Transverse colon (tissue), 3 donors: ENCODE measurements at regions not wholly inside any gene's neighbourhood (a gene's known extent, or its start where the extent isn't known, plus 50 kb on each side); places are given as distances from the start of the nearest gene placed in this dataset.

Experiments used
- CTCF ChIP-seq, 5 experiments: fragments of 200-600 bp in 3 of 5; fragments of 450-650 bp in 2 of 5; sonication (generic) in 3 of 5; IDR thresholded peaks; 1 replicate in 2 of 5; 2 replicates in 3 of 5; pipeline ENCODE4 v1.5.1; 2016 to 2017; ENCODE audit warnings: antibody characterized with exemption in 5 of 5, inconsistent platforms in 3 of 5, mild to moderate bottlenecking in 2 of 5, moderate library complexity in 1 of 5
- POLR2A ChIP-seq: fragments of 450-650 bp; IDR thresholded peaks from one replicate; pipeline ENCODE4 v1.6.1; 2016; ENCODE audit warnings: antibody characterized with exemption, mild to moderate bottlenecking, moderate library complexity

- TF ChIP-seq CTCF (IDR thresholded peaks at IDR 0.05) (no peak), POLR2A (no peak)
Observed at GRCh38 chr2:16911746-16912145, 246.1 kb upstream of the CYRIA start.
